Psoas muscle (tissue), 7 donors: ENCODE measurements at regions not wholly inside any gene's neighbourhood (a gene's known extent, or its start where the extent isn't known, plus 50 kb on each side); places are given as distances from the start of the nearest gene placed in this dataset.

ENCODE experiments used
- ATAC-seq, 4 donors: fragments of 200-7000 bp; cut with Tn5 transposase; one replicate each; pipeline ENCODE4 v1.9.1; 2020; ENCODE audit warnings: moderate library complexity in 3 of 4, mild to moderate bottlenecking in 2 of 4
- DNase-seq, 2 donors: peaks; one replicate each; pipeline ENCODE4 v3.0.0-alpha.2; 2020
- H3K27ac ChIP-seq: fragments of 200-600 bp; one replicate; pipeline ENCODE4 v1.8.0; 2022
- H3K27me3 ChIP-seq, 3 donors: fragments of 200-600 bp in 1 of 3; one replicate each; pipeline versions ENCODE4 v1.6.1 to v1.8.0; 2013 to 2022; ENCODE audit warnings: low read length in 2 of 3, mild to moderate bottlenecking in 2 of 3, moderate library complexity in 1 of 3; ENCODE audit not compliant: insufficient read depth in 3 of 3
- H3K36me3 ChIP-seq, 2 donors: fragments of 200-600 bp in 1 of 2; one replicate each; pipeline versions ENCODE4 v1.6.1 to v1.8.0; 2013 to 2022; ENCODE audit warnings: low read depth in 1 of 2, mild to moderate bottlenecking in 1 of 2, moderate library complexity in 1 of 2; ENCODE audit not compliant: insufficient read depth in 1 of 2
- H3K4me1 ChIP-seq: fragments of 200-600 bp; one replicate; pipeline ENCODE4 v1.8.0; 2022
- H3K4me3 ChIP-seq: fragments of 200-600 bp; one replicate; pipeline ENCODE4 v1.8.0; 2022; ENCODE audit warnings: mild to moderate bottlenecking
- H3K9me3 ChIP-seq: fragments of 200-600 bp; one replicate; pipeline ENCODE4 v1.8.0; 2022
- WGBS, 3 donors: extraction: QIAGEN DNeasy Blood & Tissue Kit; methylation state at CpG; one replicate each; pipeline versions ENCODE4 v1.1.6 to v1.1.7; 2013; 5-methylcytosine and 5-hydroxymethylcytosine counted together
- intact Hi-C, 2 donors: fragments of 100-400 bp; cut with DNase I; formaldehyde crosslinking; loops; one replicate each; pipeline versions ENCODE4 v1.11.0 to v1.14.2; 2022
- TF ChIP-seq, protein P1 (sequence below): fragments of 200-600 bp; IDR thresholded peaks from one replicate; pipeline ENCODE4 v1.8.0; 2022; ENCODE audit warnings: antibody characterized with exemption
- donor health status: healthy with polysubstance abuse.
- donor health status: DM: no; HTN: no; CAD: no; lungs with moderate emphysema.
- donor health status: Bipolar disorder and iron deficiency.
- donor health status: healthy.
- donor health status: DM: yes; HTN: yes; CAD: no.
- donor health status: DM: no; HTN: no; CAD: no.
- donor health status: DM: yes; HTN: yes; CAD: no.

GRCh38 chr20:16942051-16942450 lies 193.9 kb downstream of the OTOR start:
- no peak overlapping the region for H3K27ac ChIP-seq
- H3K27me3 ChIP-seq = no peaks in the 10 kb centered on the region
- no peaks in the 10 kb centered on the region for H3K36me3 ChIP-seq
- intact Hi-C loops = loop anchor here in 1 of 2 donors (10.0 kb wide), 1 partner anchor 63 kb away; no protein-coding TSS in a partner anchor
- DNase-seq (no peak), ATAC-seq (no peak)
- no peaks in the 10 kb centered on the region for H3K9me3 ChIP-seq
- H3K4me1 ChIP-seq = no peaks in the 10 kb centered on the region
- no peak overlapping the region for H3K4me3 ChIP-seq
- TF ChIP-seq, protein P1, sequence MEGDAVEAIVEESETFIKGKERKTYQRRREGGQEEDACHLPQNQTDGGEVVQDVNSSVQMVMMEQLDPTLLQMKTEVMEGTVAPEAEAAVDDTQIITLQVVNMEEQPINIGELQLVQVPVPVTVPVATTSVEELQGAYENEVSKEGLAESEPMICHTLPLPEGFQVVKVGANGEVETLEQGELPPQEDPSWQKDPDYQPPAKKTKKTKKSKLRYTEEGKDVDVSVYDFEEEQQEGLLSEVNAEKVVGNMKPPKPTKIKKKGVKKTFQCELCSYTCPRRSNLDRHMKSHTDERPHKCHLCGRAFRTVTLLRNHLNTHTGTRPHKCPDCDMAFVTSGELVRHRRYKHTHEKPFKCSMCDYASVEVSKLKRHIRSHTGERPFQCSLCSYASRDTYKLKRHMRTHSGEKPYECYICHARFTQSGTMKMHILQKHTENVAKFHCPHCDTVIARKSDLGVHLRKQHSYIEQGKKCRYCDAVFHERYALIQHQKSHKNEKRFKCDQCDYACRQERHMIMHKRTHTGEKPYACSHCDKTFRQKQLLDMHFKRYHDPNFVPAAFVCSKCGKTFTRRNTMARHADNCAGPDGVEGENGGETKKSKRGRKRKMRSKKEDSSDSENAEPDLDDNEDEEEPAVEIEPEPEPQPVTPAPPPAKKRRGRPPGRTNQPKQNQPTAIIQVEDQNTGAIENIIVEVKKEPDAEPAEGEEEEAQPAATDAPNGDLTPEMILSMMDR = no peak
- WGBS, 3 donors = 28 to 37% (median 30%) methylated on average over 1 of the region's 1 CpG

DNA sequence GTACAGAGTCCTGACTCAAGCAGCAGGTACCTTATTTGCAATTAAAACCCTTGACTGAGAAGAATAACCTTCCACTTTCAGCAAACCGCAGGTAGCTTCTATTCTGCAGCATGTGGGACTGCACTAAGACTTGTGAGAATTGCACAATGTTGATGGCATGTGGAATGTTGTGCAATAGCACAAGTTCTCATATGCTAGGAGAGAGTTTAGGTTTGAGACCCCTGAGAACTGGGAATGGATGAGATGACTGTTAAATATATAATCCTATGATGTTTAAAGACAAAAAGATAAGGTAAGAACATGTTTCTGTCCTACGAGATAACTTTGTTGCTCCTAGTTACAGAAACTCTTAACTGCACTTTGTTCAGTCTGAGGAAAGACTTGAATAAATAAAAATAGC lies 194.6 kb downstream of the OTOR start:
- intact Hi-C loops = loop anchor here in 1 of 2 donors (10.0 kb wide), 1 partner anchor 62 kb away; no protein-coding TSS in a partner anchor
- WGBS, 3 donors = 69 to 83% (median 78%) methylated on average over 2 of the region's 2 CpGs
- no peak for DNase-seq

DNA sequence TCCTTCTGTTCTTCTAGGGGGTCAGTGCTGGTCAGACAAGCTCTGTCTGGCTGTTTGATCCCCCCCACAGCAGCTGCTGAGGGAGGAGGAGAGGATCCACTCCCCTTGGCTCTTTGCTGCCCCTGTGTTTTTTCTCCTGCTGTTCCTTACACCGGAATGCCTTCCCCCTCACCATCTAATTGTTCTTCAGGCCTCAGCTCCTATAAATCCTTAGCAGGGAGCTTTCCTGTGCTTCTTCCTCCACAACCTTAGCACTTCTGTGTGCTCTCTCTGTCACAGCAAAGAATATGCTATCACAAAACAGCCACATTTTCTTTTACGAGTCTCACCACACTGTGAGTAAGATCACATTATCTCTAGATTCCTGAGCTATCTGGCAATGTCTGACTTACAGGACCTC lies 196.6 kb downstream of the OTOR start:
- Histone ChIP-seq H3K9me3 (peaks cover 3% of the 10 kb centered on the region), H3K36me3 (no peaks in the 10 kb centered on the region), H3K27ac (no peak overlapping the region), H3K27me3 (no peaks in the 10 kb centered on the region), H3K4me3 (no peak overlapping the region), H3K4me1 (no peaks in the 10 kb centered on the region)
- ATAC-seq = no peak
- intact Hi-C loops = loop anchor here in 1 of 2 donors (10.0 kb wide), 1 partner anchor 60 kb away; no protein-coding TSS in a partner anchor
- DNase-seq = no peak
- WGBS, 3 donors = 20 to 30% (median 30%) methylated on average over 2 of the region's 2 CpGs
- TF ChIP-seq, protein P1 = no peak

More for the DNA sequence above, 194.6 kb downstream of the OTOR start:
- no peak for ATAC-seq
- H3K27ac ChIP-seq = no peak overlapping the region
- H3K4me3 ChIP-seq = no peak overlapping the region
- no peaks in the 10 kb centered on the region for H3K4me1 ChIP-seq
- TF ChIP-seq, protein P1 = no peak
- H3K27me3 ChIP-seq = no peaks in the 10 kb centered on the region
- no peaks in the 10 kb centered on the region for H3K9me3 ChIP-seq
- no peaks in the 10 kb centered on the region for H3K36me3 ChIP-seq

DNA sequence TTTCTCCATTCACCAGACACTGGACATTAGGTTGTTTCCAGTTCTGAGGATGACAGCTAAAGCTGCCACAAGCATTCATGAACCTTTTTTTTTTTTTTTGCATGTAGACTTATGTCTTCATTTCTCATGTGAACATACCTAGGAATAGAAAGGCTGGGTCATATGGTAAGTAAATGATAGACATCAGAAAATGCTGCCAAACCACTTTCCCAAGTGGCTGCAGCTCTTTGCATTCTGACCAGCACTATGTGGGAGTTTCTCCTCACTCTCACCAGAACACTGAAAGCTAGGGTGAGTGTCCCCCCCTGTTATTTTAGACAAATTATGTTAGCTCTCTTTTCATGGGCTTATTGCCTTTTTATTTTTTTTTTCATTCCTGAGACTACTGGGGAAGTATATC lies 197.5 kb downstream of the OTOR start:
- TF ChIP-seq, protein P1 = no peak
- H3K36me3 ChIP-seq = no peaks in the 10 kb centered on the region
- no peak overlapping the region for H3K27ac ChIP-seq
- no peak overlapping the region for H3K4me3 ChIP-seq
- peaks cover 8% of the 10 kb centered on the region for H3K9me3 ChIP-seq
- DNase-seq = no peak
- H3K4me1 ChIP-seq = no peaks in the 10 kb centered on the region
- no peak for ATAC-seq
- intact Hi-C loops = loop anchor here in 1 of 2 donors (10.0 kb wide), 1 partner anchor 59 kb away; no protein-coding TSS in a partner anchor
- no peaks in the 10 kb centered on the region for H3K27me3 ChIP-seq

DNA sequence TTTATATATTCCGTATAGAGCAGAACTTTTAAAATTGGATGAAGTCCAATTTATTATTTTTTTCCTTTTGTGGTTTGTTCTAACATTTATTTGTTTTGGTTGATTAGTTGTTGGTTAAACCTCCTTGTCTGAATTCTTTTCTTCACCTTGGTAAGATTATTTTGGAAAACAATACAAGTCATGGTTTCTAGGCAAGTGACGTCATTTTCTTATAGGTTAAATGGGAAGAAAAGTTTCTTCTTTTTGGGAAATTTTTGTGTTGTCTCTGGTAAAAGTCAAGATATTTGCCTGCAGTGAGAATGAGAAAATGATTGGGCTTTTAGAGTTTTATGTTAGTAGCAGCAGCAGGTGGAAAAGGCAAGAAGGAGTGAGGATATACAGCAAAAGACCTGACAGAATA lies 197.9 kb downstream of the OTOR start:
- no peaks in the 10 kb centered on the region for H3K36me3 ChIP-seq
- H3K9me3 ChIP-seq = peaks cover 8% of the 10 kb centered on the region
- H3K4me3 ChIP-seq = no peak overlapping the region
- no peak overlapping the region for H3K27ac ChIP-seq
- no peaks in the 10 kb centered on the region for H3K4me1 ChIP-seq
- TF ChIP-seq, protein P1 = no peak
- no peaks in the 10 kb centered on the region for H3K27me3 ChIP-seq
- ATAC-seq = no peak
- DNase-seq = no peak
- whole genome bisulfite sequencing, 3 donors = 77 to 85% (median 78%) methylated on average over 2 of the region's 2 CpGs
- intact Hi-C loops = loop anchor here in 1 of 2 donors (10.0 kb wide), 1 partner anchor 59 kb away; no protein-coding TSS in a partner anchor
